ENCODE measurements at regions not wholly inside any gene's neighbourhood (a gene's known extent, or its start where the extent isn't known, plus 50 kb on each side); places are given as distances from the start of the nearest gene placed in this dataset.

DNA sequence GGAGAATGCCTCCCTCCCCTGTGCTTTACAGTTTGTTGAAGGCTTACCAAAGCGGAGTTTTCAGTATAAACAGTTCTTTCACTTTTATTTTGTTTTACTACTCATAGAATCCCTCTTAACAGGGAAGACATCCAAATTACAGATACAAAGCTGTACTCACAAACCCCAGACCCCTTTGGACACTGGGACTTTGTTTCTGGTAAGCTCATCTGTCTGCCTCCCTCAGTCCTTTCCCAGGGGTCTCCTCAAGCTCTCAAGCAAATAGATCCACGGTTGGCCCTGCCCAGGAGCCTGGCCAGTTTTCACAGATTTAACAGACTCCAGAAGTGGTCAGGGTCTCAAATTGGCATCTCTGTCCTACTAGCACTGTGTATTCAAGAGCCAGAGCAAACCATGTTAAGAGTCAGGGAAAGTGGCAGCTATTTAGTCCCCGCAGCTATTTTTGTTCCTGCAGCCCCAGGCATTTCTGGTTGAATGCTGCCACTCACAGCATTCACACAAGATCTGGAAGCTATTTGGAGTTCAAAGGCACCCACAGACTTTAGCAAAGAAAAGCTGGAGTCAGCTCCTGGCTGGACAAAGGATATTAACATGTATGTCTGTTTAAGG, 54.2 kb downstream of the TMEM100 start:
- DNase-seq (ENCODE audit: low spot score), result no peak

DNA sequence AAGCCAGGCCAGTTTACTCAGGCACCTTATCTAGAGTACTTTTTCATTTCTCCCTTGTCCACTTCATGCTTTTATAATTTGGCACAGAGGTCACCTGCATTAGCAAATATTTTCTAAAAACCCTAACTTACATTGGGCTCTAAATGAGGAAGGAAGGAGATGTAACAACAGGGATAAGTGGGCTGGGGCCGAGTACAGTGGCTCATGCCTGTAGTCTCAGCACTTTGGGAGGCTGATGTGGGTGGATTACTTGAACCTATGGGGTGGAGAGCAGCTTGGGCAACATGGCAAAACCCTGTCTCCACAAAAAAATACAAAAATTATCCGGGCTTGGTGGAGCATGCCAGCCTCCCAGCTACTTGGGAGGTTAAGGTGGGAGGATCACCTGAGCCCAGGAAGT, 55.9 kb downstream of the TMEM100 start:
- DNase-seq (ENCODE audit: low spot score), result no peak

DNA sequence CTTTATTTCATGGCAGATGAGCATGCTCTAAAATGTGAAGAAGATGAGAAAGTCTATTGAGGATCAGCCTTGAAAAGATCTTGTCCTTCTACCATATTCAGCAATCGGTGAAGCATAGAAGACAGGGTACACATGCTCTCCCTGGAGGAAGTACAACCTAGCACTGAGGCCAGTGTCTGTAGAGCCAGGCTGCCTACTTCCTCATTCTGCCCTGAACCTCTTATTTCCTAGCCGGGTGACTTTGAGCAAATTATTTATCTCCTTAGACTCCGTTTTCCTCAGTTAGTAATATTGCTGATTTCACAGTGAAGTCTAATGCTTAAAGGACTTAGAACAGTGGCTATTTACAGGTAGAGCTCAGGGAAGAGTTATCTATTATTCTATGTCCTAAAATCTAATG, 58.4 kb downstream of the TMEM100 start:
- DNase-seq (ENCODE audit: low spot score), result no peak

DNA sequence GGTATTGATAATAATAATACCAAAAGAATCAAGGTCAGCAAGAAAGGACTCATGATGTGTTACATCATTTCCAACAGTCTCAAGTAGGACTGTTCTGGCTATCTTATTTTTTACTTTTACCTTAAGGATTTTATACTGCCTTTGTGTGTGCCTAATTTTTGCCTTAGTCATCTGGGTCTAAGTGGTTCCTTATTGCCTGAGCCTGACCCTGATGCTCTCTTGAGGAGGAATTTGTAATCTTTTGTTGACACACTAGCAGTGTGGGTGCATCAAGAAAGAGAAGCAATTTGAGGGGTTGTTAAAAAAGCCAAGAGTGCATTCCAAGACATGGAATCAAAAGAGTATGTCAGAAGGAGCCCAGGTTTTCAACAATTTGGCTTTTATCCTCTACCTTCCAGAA, 59.3 kb downstream of the TMEM100 start:
- DNase-seq (ENCODE audit: low spot score), result no peak

DNA sequence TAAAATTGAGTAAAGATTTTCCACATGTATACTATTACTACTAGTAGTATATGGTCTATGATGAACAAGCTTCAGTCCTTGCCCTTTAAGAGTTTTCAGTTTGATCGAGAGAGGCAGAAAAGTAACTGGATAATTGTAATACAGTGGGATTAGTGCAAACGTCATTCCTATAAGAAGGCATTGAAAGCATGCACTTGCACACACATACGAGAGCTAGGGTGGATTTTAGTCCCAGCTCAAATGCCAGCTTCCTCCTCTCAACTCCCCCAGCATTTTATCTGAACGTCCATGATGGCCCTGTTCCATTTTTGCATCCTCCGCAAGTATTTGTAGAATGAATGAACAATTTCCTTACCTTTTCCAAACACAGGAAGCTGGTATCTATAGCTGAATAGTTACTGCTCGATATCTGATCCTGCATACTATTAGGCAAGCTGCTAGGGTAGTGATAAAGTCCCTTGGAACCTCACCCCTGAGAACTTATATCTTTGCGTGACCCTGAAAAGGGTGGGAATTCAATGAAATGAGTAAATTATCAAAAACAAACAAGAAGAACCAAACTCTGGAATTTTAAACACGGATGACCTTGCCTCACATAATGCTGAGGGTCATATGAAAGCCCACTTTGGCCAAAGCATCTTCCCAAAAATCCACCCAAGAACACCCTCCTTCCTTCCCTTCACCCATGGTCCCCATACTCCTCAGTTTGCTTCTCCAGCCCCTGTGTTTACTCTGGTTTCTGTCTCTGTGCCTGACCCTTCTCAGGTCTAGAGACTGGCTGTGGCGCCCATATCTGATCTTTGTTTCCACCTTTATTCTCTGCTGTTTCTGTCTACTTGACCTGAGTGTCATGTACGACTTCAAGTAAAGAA, 60.5 kb downstream of the TMEM100 start:
- no peak for DNase-seq (ENCODE audit: low spot score)

DNA sequence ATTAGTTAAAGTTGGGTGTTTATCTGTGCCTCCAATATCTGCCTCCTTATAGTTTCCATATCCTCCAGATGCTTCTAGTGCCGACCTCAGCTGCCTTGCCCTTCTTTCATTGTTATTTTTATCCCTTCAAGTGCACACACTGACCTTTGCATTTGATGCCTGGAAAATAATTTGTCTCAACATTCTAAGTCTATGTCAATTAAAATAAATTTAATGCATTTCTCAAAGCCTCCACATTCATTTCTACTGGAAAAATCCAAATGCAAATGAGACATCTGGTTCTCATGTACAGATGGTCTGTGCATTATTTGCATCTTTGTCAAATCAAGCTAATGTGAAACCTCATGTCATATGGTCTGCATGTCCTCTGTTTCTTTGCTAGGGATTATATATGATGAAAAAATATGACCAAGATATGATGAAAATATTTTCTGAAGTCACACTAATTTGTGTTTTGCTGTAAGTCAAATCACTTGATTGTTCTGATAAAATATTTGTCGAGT, 61.4 kb downstream of the TMEM100 start:
- DNase-seq (ENCODE audit: low spot score), result no peak

DNA sequence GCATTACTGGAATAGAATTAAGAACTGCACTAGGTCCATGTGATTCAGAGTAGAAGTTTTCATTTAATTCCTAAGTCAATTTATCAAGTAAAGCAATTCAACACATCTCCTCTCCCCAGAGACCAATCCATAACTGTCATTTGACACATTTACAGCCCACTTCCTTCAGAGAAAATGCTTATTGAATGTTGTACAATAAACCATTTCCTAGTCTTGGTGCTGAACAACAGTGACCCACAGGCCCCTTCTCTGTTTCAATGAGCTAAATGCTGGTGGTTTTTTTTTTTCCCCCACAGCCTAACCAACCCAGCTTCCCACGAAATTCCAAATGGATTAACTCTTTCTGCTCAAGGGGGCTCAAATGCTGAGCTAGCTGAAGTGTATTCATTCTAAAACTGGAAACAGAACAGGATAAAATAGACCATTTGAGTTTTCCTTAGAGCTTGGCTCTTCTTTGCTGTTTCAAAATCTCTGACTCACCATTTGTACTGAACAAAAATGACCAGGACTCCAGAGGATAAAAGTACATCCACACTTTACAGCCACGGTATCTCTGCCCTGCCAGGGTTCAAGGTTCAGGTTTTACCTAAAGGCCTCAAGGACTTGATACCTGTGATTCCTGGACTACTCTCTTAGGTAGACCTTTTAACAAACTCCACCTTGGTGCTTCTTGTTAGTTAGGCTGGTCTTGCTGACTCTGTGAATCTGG, 62.3 kb downstream of the TMEM100 start:
- peak; percentile 14 for DNase-seq (ENCODE audit: low spot score)

DNA sequence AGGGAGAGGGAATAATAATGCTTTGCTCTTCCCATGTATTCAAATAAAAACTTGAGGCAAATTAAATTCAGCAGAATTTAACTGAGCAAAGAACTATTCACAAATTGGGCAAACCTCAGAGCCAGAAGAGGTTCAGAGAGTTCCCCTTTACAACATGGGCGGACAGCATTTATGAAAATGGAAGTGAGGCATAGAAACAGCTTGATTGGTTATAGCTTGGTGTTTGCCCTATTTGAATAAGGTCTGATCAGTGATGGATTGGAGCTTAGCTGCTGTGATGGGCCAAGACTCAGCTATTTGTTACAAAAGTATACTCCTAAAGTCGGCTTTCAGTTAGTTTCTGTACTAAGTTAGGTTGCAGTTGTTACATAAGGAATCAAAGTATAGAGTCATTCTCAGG, 63.0 kb downstream of the TMEM100 start:
- no peak for DNase-seq (ENCODE audit: low spot score)

DNA sequence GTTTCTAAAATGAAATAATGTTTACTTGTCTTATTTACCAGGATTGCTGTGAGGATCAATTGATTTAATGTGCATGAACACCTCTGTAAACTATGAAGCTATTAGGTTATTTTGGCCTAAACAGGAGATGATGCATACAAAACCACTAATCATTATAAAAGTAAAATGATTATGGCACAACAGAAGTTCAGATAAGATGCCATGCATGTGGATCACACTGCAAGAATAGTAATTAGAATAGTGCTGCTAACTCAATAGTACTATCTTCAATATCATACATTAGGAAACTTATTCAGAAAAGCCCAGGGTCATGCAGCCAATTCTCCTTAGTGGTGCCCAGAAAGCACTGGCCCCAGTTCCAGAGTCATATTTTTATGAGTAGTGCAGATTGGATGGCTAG, 66.9 kb downstream of the TMEM100 start:
- DNase-seq (ENCODE audit: low spot score), result no peak

DNA sequence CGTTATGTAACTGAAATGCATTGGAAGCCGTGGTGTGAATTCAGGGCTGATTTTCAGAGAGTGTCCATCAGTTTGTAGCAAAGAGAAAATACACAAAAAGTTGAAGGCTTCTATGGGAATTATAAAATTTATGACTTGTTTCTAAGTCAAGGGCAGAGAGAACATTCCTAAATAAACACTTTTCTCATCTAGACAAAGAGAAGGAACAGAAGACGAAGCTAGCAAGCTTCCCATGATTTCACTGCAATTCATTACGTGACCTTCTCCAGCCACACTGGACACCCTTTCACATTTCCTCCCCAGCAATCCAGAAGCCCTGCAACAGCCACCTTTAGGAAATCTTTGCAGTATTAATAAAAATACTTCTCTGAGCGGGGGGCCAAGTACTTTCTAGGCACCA, 67.8 kb downstream of the TMEM100 start:
- no peak for DNase-seq (ENCODE audit: low spot score)

DNA sequence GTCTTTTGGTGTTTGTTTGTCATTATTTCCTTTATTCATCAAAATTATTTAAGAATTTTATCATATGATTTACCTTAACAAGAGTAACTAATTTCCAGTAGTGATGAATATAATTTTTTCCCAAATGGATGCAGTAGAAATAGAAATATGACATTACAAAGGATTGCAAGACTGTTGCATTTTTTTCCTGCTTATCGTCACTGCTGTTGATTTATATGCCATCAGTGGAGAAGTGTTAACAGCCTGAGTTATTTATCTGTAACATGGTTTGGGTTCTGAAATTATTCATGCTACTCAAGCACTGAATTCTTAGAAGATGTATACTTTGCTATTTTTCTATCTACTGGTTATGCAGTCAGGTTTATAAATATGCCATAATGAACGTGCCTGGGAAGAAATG, 68.6 kb downstream of the TMEM100 start:
- DNase-seq (ENCODE audit: low spot score), result no peak

DNA sequence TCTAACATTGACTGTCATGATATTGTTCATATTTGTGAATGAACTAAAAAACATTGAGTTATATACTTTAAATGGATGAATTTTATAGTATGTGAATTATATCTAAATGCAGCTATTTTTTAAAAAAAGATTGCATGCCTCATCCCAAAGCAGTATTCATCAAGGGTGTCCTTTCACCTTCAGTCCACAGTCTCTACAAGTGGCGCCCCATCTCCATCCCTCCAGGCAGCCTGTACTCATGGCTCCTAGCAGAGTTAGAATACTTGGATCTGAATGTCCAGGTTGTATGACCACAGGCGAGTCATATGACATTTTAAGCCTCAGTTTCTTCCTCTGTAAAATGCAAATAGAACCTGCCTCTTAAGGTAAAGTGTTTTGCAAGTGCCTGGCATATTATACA, 69.8 kb downstream of the TMEM100 start:
- no peak for DNase-seq (ENCODE audit: low spot score)

DNA sequence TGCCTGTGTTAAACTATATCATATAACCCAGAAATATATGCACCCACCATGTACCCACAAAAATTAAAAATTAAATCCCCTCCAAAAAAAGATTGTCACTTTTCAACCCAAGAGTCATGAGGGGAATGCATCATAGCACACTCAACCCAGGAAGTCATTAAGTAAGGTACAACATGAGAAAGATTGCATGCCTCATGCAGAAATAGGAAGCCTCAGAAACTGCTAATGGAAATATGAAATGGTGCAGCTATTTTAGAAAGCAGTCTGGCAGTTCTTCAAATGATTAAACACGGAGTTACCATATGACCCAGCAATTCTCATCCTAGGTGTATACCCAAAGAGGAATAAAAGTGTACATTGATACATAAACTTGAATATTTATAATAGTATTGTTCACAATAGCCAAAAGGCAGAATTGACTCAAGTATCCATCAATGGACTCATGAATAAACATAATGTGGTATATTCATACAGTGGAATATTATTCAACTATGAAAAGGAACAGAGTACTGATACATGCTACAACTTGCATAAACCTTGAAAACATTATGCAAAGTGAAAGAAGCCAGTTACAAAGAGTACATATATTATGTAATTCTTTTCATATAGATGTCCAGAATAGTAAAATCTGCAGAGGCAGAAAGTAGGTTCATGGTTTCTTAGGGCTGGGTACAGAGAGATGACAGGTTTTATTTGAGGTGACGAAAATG, 70.4 kb downstream of the TMEM100 start:
- DNase-seq (ENCODE audit: low spot score), result no peak

DNA sequence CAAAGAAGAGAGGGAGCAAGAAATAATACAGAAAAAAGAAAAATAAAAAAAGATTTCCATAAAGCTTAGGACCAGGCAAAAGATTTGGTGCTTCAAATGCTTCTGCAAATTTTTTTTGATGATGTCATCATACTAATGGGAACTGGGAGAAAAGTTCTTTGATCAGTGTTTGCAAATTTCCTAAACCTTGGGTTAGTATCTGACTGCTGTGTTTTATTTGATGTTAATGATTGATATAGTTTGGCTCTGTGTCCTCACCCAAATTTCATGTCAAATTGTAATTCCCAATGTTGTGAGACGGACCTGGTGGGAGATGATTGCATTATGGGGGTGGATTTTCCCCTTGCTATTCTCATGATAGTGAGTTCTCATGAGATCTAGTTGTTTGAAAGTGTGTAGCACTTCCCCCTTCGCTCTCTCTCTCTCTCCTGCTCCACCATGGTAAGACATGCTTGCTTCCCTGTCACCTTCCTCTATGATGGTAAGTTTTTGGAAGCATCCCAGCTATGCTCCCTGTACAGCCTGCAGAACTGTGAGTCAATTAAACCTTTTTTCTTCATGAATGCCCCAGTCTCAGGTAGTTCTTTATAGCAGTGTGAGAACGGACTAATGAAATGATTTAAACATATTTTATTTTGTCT, 72.6 kb downstream of the TMEM100 start:
- no peak for DNase-seq (ENCODE audit: low spot score)

DNA sequence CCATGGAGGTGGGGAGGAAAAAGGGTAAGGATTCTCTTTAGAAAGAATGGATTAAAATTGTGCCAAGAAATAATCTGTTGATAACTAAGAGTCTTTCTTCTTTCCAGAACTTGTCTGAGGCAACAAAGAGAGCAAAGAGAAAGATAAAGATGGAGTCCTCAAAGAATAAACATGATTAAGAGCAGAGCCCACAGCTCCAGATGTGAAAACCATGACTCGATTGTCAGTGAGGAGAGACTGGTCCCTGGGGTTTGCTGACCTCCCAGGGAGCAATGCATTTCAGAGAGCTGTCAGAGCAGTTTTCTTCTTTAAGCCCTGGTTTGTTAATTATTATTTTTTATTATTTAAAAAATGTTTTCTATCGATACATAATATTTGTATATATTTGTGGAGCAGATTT, 74.6 kb downstream of the TMEM100 start:
- no peak for DNase-seq (ENCODE audit: low spot score)

DNA sequence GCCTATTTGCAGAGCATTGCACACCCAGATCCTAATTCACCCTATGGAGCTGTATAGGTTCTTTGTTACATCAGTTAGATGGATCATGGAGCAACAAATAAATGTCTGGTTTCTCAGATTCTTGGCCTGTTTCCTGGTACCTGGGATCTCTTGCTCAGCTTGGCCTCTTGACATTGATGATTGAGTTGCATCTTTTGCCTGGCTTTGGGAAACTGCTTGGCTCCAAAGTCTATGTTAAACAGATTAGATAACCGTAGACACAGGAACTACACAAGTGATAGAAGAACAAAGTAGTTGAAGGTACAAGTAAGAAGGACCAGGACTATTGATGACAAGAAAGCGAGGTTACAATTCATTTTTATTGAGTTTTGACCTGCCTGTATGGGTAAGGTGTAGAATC, 77.3 kb downstream of the TMEM100 start:
- DNase-seq (ENCODE audit: low spot score), result no peak

DNA sequence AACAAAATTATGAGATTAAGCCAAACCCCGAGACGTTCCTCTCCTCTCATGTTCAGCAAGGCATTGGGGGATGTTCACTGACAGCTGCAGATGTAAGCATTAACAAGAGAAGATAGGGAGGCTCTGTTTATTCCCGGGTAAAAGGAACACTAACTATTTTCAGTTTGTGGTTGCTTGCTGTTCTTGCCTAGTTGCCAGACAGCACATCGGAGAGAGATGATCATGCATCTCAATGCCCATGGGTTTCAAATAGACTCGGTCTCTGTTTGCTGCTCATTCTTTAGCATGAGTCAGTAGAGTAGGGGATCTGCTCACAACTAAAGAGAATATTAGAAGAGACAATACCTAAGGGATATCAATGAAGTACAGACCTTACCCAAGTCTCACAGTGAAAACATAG, 78.3 kb downstream of the TMEM100 start:
- no peak for DNase-seq (ENCODE audit: low spot score)

DNA sequence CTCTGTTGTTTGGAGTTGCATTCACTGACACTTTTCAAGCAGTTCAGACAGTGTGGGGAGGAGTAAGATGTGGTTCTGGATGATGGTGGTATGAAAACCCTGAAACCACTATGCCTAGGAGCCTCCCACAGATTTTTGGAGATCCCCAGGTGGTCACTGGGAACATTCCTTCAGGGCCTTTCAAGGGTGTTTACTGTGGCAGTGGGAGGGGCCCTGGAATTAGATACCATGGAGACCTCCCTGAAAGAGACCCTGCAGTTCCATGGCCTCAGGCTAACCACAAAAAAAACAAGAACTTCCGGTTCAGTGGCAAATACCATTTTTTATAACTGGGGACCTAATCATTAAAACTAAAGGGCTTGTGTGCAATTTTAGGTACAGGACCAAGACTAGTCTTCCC, 79.9 kb downstream of the TMEM100 start:
- no peak for DNase-seq (ENCODE audit: low spot score)

DNA sequence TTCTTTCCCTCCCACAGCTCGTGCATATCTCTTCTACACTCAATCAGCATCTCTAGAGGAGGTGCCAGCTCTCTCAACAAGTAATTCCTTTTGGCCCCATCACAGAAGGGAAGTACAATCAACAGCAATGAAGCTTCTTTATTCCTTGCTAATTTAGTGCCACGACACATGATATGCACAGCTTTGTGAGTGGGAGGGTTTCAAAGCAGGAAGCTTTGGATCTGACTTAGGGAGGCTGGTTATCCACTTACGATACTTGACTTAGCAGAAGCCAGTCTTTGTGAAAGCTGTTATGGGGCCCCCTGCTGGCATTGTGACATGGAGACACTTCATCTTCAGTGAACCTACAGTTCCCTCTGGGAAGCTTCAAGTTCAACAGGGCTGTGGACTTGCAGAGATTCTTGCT, 81.0 kb downstream of the TMEM100 start:
- peak; percentile 52 for DNase-seq (ENCODE audit: low spot score)

DNA sequence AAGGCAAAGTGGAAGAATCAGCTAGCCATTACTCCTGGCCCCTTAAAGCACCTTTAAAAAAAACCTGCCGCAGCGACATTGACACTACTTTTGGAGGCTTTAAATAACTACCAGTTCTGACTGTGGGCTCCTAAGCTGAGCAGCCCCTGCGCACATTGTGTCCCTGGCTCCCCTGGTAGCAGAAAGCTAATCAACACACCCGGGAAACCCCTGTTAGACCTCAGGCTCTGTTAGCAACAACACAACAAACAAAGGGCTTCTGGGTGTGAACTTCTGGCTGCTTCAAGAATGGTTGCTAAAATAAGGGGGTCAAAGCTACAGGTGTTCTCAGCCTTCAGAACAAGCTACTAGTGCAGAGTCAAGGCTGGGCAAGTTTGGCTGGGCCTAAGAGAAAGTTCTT, 83.6 kb downstream of the TMEM100 start:
- DNase-seq (ENCODE audit: low spot score), result no peak

DNA sequence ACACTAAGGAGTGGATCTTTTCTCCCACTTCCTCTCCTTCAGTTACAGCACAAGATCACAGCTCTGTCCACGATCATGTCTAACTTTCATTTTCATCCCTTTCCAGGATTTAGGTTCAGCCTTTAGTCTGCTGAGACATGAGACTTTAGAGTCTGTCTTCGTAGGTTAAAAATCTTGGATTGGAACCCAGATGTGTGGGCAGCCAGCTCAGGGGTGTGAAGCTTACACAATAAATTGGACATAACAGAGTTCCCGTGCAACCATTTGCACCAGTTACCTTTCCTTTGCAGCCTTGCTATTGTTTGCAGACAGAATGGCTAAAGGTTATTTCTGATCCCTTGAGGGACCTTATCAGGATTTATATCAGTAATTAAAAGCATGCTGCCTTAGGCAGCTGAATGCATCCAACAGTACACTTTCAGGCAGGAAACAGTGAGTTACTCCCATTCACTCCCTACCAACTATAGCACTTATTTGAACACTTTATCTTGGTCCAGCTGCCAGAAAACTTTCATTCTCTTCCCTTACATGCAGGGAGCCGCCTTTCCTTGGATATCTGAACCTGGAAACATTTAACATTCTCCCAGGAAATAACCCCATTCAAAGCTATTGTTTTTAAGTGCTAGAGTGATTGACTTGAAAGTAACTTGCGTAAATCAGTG, 87.3 kb downstream of the TMEM100 start:
- no peak for DNase-seq (ENCODE audit: low spot score)

Measured in AG08395 (cell line).